ENCODE measurements at regions not wholly inside any gene's neighbourhood (a gene's known extent, or its start where the extent isn't known, plus 50 kb on each side); places are given as distances from the start of the nearest gene placed in this dataset.

DNA sequence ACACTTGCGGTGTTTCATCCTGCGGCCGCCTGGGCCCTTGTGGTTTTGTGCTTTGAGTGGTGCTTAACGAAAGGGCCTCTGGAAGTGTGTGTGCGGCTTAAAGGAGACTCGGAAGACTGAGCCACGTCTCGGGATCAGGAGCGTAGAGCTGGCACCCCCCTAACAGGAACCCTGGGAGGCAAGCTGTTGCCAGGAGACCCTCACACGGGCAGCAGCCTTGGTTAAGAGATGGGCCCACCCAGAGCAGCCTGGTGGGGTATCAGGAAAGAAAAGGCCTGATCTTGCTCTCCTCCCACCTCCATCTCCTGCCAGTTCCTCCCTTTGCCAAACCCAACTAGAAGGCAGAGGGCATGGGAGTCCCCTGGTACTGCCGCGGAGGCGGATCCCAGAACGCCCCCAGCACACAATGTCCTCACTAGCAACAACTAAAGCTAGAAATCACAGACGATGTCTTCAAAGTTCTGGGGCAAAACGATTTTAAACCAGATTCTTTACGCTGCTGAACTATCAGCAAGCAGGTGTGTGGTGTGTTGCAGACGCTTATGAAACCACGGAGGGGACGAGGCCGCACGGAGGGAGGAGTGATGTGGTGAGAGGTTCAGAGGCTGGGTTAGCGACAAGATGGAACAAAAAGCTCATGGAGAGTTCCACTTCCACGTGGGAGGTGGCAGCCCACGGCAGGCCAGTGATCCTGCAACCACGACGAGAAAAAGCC lies 67.0 kb upstream of the INPP5A start:
- TF ChIP-seq, protein P1, sequence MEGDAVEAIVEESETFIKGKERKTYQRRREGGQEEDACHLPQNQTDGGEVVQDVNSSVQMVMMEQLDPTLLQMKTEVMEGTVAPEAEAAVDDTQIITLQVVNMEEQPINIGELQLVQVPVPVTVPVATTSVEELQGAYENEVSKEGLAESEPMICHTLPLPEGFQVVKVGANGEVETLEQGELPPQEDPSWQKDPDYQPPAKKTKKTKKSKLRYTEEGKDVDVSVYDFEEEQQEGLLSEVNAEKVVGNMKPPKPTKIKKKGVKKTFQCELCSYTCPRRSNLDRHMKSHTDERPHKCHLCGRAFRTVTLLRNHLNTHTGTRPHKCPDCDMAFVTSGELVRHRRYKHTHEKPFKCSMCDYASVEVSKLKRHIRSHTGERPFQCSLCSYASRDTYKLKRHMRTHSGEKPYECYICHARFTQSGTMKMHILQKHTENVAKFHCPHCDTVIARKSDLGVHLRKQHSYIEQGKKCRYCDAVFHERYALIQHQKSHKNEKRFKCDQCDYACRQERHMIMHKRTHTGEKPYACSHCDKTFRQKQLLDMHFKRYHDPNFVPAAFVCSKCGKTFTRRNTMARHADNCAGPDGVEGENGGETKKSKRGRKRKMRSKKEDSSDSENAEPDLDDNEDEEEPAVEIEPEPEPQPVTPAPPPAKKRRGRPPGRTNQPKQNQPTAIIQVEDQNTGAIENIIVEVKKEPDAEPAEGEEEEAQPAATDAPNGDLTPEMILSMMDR (IDR thresholded peaks at IDR 0.05), result no peak
- no peak for TF ChIP-seq POLR2AphosphoS5 (IDR thresholded peaks at IDR 0.05)

Measured in prostate gland (tissue), 2 donors.